ENCODE measurements at regions not wholly inside any gene's neighbourhood (a gene's known extent, or its start where the extent isn't known, plus 50 kb on each side); places are given as distances from the start of the nearest gene placed in this dataset.
"Not testable (repeated sequence)": the region's sequence is repeated elsewhere in the genome, so short reads cannot be mapped to it uniquely, and the experiment has no call there.

DNA sequence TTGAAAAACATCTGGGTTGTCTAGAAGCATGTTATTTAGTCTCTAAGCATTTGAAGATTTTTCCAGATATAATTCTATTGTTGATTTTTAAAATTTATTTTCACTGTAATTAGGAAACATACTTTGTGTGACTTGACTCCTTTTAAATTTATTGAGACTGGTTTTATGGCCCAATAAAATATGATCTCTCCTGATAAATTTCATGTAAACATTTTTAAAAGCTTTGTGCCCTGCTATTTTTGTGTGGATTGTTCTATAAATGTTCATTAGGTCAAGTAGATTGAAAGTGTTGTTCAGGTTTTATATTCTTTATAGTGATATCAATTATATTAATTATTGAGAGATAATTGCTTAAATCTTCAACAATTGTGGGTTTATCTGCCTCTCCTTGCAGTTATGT, 105.4 kb downstream of the RFX6 start:
- no peaks in the 10 kb centered on the region for H3K36me3 Mint-ChIP-seq (ENCODE audit: low read depth)
- intact Hi-C loops (cut with micrococcal nuclease), result no loop called here
- no peak overlapping the region for H3K4me3 Mint-ChIP-seq
- H3K4me1 Mint-ChIP-seq, result no peaks in the 10 kb centered on the region
- H3K27ac Mint-ChIP-seq, result no peak overlapping the region
- H3K9me3 Mint-ChIP-seq, result no peaks in the 10 kb centered on the region
- H3K27me3 Mint-ChIP-seq, result no peaks in the 10 kb centered on the region
- no peak for DNase-seq

DNA sequence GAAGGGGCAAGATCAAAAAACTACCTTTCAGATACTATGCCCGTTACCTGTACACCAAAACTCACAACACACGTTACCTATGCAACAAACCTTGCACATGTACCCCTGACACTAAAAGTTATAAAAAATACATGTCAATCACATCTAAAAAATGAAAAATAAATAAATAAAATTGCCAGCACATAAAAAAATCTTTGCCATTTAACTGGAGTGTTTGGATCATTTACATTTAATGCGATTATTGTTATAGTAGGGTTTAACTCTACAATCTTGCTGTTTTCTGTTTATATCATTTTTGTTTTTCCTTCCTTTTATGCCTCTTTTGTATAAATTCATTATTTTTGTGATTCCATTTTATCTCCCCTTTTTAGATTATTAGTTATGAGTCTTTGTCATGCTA, 106.3 kb downstream of the RFX6 start:
- Mint-ChIP-seq H3K27me3 (no peaks in the 10 kb centered on the region), H3K27ac (no peak overlapping the region), H3K9me3 (no peaks in the 10 kb centered on the region), H3K36me3 (ENCODE audit: low read depth) (no peaks in the 10 kb centered on the region), H3K4me1 (no peaks in the 10 kb centered on the region), H3K4me3 (no peak overlapping the region)
- intact Hi-C loops (cut with micrococcal nuclease), result no loop called here
- DNase-seq, result no peak

DNA sequence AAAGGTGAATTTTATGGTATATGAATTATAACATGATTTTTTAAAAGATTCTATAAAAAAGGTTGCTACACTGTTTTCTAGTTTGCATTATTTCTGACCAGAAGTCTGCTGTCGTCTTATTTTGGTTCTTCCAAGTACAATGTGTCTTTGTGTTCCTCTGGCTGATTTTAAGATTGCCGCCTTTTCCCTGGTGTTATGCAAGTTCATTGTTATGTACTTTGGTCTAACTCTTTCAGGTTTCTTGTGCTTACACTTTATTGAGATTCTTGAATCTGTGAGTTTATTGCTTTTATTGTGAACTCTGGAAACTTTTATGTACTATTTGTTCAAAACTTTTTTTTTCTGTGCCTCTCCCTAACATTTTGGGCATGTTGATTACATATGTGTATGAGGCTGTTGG, 109.8 kb downstream of the RFX6 start:
- Mint-ChIP-seq H3K36me3 (ENCODE audit: low read depth) (no peaks in the 10 kb centered on the region), H3K4me3 (no peak overlapping the region), H3K27me3 (no peaks in the 10 kb centered on the region), H3K4me1 (no peaks in the 10 kb centered on the region), H3K27ac (no peak overlapping the region), H3K9me3 (no peaks in the 10 kb centered on the region)
- DNase-seq, result no peak
- intact Hi-C loops (cut with micrococcal nuclease), result no loop called here

DNA sequence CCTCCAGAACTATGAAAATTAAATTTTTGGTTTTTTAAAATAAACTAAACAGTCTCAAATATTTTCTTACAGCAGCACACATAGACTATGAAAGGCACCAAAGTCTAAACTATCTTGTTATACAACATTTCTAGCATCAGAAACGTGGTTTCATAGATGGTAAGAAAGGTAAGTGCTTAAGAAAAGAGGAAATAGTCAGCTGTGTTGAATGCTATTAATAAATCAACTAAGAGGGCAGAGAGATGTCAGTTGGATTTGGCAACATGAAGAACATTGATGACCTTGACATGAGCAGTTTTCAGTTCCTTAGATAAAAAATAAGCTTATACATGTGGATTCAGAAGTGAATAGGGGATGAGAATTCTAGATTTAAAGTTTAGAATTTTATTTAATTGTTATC, 113.6 kb downstream of the RFX6 start:
- no peaks in the 10 kb centered on the region for H3K27me3 Mint-ChIP-seq
- no peaks in the 10 kb centered on the region for H3K36me3 Mint-ChIP-seq (ENCODE audit: low read depth)
- no peak for DNase-seq
- no peak overlapping the region for H3K4me3 Mint-ChIP-seq
- H3K27ac Mint-ChIP-seq, result no peak overlapping the region
- H3K4me1 Mint-ChIP-seq, result no peaks in the 10 kb centered on the region
- intact Hi-C loops (cut with micrococcal nuclease), result no loop called here
- no peaks in the 10 kb centered on the region for H3K9me3 Mint-ChIP-seq

DNA sequence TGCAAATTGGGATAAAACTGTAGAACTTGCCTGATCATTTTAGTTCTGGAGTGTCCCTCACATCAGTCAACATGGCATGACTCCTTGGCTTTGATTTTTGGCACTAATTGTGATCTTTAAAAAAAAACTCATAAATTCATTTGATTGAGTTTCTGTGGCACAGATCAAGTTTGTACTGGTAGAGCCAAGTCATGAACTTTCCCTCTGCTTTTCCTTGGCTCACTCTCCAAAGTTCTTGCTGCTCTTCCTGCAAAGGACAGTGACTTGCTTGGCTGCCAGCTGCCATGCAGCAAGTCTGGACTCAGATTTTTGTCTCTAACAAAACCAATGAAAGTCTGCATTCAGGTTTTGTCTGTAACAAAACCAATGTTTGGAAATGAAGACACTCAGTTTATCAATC, 115.5 kb downstream of the RFX6 start:
- H3K4me3 Mint-ChIP-seq, result no peak overlapping the region
- no peaks in the 10 kb centered on the region for H3K4me1 Mint-ChIP-seq
- intact Hi-C loops (cut with micrococcal nuclease), result no loop called here
- no peaks in the 10 kb centered on the region for H3K27me3 Mint-ChIP-seq
- H3K27ac Mint-ChIP-seq, result no peak overlapping the region
- H3K36me3 Mint-ChIP-seq (ENCODE audit: low read depth), result no peaks in the 10 kb centered on the region
- no peaks in the 10 kb centered on the region for H3K9me3 Mint-ChIP-seq
- DNase-seq, result no peak

DNA sequence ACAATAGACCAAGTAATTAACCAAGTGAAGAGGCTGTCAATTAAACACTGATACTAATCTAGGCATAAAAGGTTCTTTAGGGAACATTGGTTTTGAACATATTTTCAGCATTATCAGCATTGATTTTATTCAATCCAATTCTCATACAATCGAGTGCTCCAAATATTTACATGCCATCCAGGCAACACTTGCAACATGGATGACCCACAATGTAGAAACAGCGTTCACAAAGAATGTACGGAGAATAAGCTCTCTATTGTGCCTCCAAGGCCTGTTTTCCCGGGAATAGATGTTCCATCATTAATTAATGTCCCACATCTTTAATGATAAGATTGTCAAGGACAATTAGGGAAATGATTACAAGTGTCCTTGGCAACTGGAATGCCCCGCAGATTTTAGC, 117.4 kb downstream of the RFX6 start:
- no peaks in the 10 kb centered on the region for H3K27me3 Mint-ChIP-seq
- H3K27ac Mint-ChIP-seq, result no peak overlapping the region
- no peak overlapping the region for H3K4me3 Mint-ChIP-seq
- DNase-seq, result no peak
- intact Hi-C loops (cut with micrococcal nuclease), result no loop called here
- no peaks in the 10 kb centered on the region for H3K4me1 Mint-ChIP-seq
- no peaks in the 10 kb centered on the region for H3K9me3 Mint-ChIP-seq
- H3K36me3 Mint-ChIP-seq (ENCODE audit: low read depth), result no peaks in the 10 kb centered on the region

DNA sequence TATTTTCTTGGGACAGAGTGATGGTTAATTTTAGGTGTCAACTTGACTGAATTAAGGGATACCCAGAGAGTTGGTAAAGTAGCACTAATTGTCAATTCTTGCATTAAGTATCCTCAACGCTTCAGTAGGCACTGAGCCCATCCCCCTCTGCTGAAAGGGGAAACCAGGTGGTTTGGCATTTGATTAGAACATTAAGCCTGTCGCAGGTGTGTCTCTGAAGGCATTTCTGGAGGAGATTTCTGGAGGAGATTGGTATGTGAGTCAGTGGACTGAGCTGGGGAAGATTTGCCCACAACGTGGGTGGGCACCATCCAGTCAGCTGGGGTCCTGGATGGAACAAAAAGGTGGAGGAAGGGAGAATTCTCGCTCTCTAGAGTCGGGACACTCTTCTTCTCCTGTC, 119.8 kb downstream of the RFX6 start:
- Mint-ChIP-seq H3K4me3 (no peak overlapping the region), H3K4me1 (no peaks in the 10 kb centered on the region), H3K27me3 (no peaks in the 10 kb centered on the region), H3K9me3 (no peaks in the 10 kb centered on the region), H3K27ac (no peak overlapping the region), H3K36me3 (ENCODE audit: low read depth) (no peaks in the 10 kb centered on the region)
- intact Hi-C loops (cut with micrococcal nuclease), result no loop called here
- no peak for DNase-seq

DNA sequence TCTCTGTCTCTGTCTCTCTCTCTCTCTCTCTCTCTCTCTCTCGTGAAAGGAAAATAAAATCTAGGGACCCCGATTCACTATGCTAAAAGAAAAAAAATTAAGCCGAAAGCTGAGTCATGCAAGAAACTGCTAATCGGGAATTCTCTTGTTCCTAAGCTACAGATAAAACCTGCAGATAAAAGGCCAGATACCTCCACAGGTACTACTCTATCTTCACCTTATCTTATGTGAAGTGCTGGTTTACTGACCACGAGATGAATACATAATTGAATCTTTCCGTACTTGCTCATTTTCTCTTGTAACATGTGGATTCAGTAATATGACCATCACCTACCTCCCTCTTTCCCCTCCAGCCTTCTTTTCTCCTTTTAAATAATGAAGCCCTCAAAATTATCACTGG, 120.5 kb downstream of the RFX6 start:
- intact Hi-C loops (cut with micrococcal nuclease), result no loop called here
- H3K36me3 Mint-ChIP-seq (ENCODE audit: low read depth), result no peaks in the 10 kb centered on the region
- no peak overlapping the region for H3K4me3 Mint-ChIP-seq
- H3K4me1 Mint-ChIP-seq, result no peaks in the 10 kb centered on the region
- H3K27me3 Mint-ChIP-seq, result no peaks in the 10 kb centered on the region
- no peak for DNase-seq
- H3K9me3 Mint-ChIP-seq, result no peaks in the 10 kb centered on the region
- no peak overlapping the region for H3K27ac Mint-ChIP-seq

DNA sequence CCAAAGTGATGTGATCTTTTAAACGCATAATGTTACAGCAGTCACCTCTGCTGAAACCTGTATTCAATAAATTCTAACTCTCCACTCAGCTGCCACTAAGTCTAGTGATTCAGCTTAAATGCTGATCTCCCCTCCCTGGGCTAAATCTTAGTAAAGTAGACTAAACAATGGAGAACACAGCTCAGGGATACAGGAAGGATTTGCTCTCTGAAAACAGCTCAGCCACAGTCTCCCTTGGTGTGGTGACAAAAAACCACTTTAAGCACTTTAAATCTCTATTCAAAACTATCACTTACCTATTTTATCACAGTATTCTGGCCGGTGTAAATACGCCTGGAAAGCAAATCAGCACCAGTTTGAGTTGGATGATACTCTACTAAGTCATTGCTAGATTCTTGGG, 130.6 kb downstream of the RFX6 start:
- Mint-ChIP-seq H3K27ac (no peak overlapping the region), H3K9me3 (no peaks in the 10 kb centered on the region), H3K27me3 (no peaks in the 10 kb centered on the region), H3K4me1 (no peaks in the 10 kb centered on the region), H3K4me3 (no peak overlapping the region), H3K36me3 (ENCODE audit: low read depth) (no peaks in the 10 kb centered on the region)
- no peak for DNase-seq
- intact Hi-C loops (cut with micrococcal nuclease), result no loop called here

DNA sequence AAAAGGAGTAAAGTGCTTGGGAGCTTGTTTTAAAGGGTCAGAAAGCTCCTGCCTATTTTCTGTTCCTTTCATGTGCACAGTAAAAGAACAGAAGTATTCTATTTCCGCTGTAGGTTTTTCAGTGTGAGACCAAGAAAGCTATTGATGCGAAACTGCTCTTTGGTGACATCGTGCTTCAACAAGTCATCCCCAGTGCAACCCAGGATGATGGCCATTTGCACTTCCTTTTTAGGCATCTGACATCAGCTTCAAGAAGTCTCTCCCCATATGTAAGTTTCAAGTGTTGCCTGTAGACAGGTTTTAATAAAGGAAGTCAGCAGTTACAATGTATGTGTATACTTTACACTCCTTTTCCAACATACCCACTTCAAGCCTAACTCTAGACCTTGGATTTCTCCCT, 131.6 kb downstream of the RFX6 start:
- no peak for DNase-seq
- no peak overlapping the region for H3K4me3 Mint-ChIP-seq
- intact Hi-C loops (cut with micrococcal nuclease), result no loop called here
- no peaks in the 10 kb centered on the region for H3K27me3 Mint-ChIP-seq
- no peaks in the 10 kb centered on the region for H3K36me3 Mint-ChIP-seq (ENCODE audit: low read depth)
- H3K9me3 Mint-ChIP-seq, result no peaks in the 10 kb centered on the region
- H3K27ac Mint-ChIP-seq, result no peak overlapping the region
- no peaks in the 10 kb centered on the region for H3K4me1 Mint-ChIP-seq

DNA sequence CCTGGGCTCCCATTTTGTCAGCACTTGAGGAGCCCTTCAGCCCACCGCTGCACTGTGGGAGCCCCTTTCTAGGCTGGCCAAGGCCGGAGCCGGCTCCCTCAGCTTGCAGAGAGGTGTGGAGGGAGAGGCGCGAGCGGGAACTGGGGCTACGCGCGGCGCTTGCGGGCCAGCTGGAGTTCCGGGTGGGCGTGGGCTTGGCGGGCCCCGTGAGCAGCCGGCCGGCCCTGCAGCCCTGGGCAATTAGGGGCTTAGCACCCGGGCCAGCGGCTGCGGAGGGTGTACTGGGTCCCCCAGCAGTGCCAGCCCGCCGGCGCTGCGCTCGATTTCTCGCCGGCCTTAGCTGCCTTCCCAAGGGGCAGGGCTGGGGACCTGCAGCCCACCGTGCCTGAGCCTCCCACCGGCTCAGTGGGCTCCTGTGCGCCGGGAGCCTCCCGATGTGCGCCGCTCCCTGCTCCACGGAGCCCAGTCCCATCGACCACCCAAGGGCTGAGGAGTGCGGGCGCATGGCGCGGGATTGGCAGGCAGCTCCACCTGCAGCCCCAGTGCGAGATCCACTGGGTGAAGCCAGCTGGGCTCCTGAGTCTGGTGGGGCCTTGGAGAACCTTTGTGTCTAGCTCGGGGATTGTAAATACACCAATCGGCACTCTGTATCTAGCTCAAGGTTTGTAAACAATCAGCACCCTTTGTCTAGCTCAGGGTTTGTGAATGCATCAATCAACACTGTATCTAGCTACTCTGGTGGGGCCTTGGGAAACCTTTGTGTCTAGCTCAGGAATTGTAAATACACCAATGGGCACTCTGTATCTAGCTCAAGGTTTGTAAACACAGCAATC, 137.8 kb downstream of the RFX6 start:
- H3K4me1 Mint-ChIP-seq; H3K27ac Mint-ChIP-seq; H3K9me3 Mint-ChIP-seq; H3K4me3 Mint-ChIP-seq; H3K27me3 Mint-ChIP-seq; intact Hi-C loops (cut with micrococcal nuclease); DNase-seq; H3K36me3 Mint-ChIP-seq (ENCODE audit: low read depth): not testable (repeated sequence)

DNA sequence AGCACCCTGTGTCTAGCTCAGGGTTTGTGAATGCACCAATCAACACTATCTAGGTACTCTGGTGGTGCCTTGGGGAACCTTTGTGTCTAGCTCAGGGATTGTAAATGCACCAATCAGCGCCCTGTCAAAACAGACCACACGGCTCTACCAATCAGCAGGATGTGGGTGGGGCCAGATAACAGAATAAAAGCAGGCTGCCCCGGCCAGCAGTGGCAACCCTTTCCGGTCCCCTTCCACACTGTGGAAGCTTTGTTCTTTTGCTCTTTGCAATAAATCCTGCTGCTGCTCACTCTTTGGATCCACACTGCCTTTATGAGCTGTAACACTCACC, 138.4 kb downstream of the RFX6 start:
- H3K36me3 Mint-ChIP-seq (ENCODE audit: low read depth); H3K4me1 Mint-ChIP-seq; H3K27me3 Mint-ChIP-seq; DNase-seq; H3K4me3 Mint-ChIP-seq; H3K27ac Mint-ChIP-seq; intact Hi-C loops (cut with micrococcal nuclease); H3K9me3 Mint-ChIP-seq: not testable (repeated sequence)

DNA sequence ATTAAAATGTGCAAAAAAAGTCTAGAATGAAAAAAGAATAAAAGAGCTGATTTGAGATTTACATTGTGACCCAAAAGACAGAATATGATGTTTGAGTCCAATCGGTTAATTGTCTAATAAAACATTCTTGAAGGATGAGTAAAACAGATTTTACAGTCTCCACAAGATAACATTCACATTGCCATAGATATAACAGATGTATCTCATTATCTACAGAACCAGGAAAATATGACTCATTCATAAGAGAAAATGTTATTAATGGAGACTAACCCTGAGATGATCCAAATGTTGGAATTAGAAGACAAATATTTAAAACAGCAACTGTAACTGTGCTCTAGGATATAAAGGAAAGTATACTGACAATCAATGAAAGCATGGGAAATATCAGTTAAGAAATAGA, 141.7 kb downstream of the RFX6 start:
- Mint-ChIP-seq H3K27ac (no peak overlapping the region), H3K27me3 (no peaks in the 10 kb centered on the region), H3K4me3 (no peak overlapping the region), H3K36me3 (ENCODE audit: low read depth) (no peaks in the 10 kb centered on the region), H3K4me1 (no peaks in the 10 kb centered on the region), H3K9me3 (peaks cover 7% of the 10 kb centered on the region)
- intact Hi-C loops (cut with micrococcal nuclease), result no loop called here
- no peak for DNase-seq

DNA sequence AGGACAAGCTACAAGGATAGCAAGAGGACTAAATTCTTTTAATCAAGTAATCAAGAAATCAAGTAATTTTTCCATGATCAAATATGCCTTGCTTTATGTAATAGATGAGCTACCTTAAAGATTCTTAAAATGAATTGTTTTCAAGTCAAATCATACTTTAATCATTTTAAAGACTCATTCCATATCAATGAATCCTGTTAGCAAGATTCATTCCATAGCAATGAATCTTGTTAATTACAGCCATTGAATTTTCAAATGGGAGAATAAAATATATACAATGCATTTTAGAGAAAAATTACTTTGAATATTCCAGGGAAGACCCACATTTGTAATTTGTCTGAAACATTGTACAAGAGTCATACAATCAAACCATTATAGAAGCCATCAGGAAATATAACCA, 145.7 kb downstream of the RFX6 start:
- DNase-seq, result no peak
- H3K36me3 Mint-ChIP-seq (ENCODE audit: low read depth), result no peaks in the 10 kb centered on the region
- H3K9me3 Mint-ChIP-seq, result no peaks in the 10 kb centered on the region
- H3K4me3 Mint-ChIP-seq, result no peak overlapping the region
- no peaks in the 10 kb centered on the region for H3K27me3 Mint-ChIP-seq
- intact Hi-C loops (cut with micrococcal nuclease), result no loop called here
- no peaks in the 10 kb centered on the region for H3K4me1 Mint-ChIP-seq
- no peak overlapping the region for H3K27ac Mint-ChIP-seq

DNA sequence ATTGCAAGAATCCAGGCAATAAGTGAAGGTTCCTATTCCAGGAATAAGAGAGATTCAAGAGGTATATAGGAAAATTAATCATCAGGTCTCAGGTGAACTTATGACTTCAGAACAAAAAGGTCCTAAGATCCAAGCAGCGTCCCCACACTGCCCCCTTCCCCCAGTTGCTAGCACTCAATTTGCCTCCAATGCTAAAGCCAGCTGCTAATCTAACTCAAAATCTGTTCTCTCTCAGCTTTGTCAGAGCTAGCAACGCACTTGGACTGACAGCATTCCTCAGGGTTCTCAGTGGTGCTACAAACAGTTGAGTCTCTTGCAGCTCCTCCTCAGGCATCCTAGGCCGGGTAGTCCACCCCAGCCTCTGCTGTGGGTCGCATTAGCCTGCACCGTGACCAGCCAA, 148.3 kb downstream of the RFX6 start:
- intact Hi-C loops (cut with micrococcal nuclease), result no loop called here
- Mint-ChIP-seq H3K4me1 (no peaks in the 10 kb centered on the region), H3K4me3 (no peak overlapping the region), H3K27me3 (no peaks in the 10 kb centered on the region), H3K9me3 (no peaks in the 10 kb centered on the region), H3K27ac (no peak overlapping the region), H3K36me3 (ENCODE audit: low read depth) (no peaks in the 10 kb centered on the region)
- DNase-seq, result peak; percentile 20
